SK-N-MC (cell line): ENCODE measurements at regions not wholly inside any gene's neighbourhood (a gene's known extent, or its start where the extent isn't known, plus 50 kb on each side); places are given as distances from the start of the nearest gene placed in this dataset.

Experiments
- EZH2 ChIP-seq: fragments of 200-600 bp; sonication (generic); IDR thresholded peaks from one replicate; pipeline ENCODE4 v1.6.1; 2017; ENCODE audit warnings: antibody characterized with exemption
- POLR2AphosphoS5 ChIP-seq: IDR thresholded peaks from 2 replicates; pipeline ENCODE4 v1.6.1; 2012; ENCODE audit warnings: mild to moderate bottlenecking, low read depth, low read length, borderline replicate concordance

- no peak for TF ChIP-seq EZH2
- TF ChIP-seq POLR2AphosphoS5, result no peak
Measured at GRCh38 chr19:32022731-32023563, 322.5 kb upstream of the ZNF507 start.
